Uterus (tissue), 3 donors: ENCODE measurements at regions not wholly inside any gene's neighbourhood (a gene's known extent, or its start where the extent isn't known, plus 50 kb on each side); places are given as distances from the start of the nearest gene placed in this dataset.

Experiments used
- DNase-seq, 2 donors: peaks; one replicate each; pipeline ENCODE4 v3.0.0-alpha.2; 2019 to 2020
- H3K27ac ChIP-seq, 2 donors: fragments of 200-600 bp; sonication (generic); 1 replicate in 1 of 2; 2 replicates in 1 of 2; pipeline ENCODE4 v1.5.1; 2016 to 2018
- H3K27me3 ChIP-seq, 2 donors: fragments of 200-600 bp; sonication (generic); one replicate each; pipeline ENCODE4 v1.5.1; 2018 to 2019; ENCODE audit warnings: control low read depth in 1 of 2
- H3K36me3 ChIP-seq, 2 donors: fragments of 200-600 bp; sonication (generic); one replicate each; pipeline ENCODE4 v1.5.1; 2019; ENCODE audit warnings: control low read depth in 1 of 2
- H3K4me1 ChIP-seq, 2 donors: fragments of 200-600 bp; sonication (generic); one replicate each; pipeline ENCODE4 v1.5.1; 2018 to 2019; ENCODE audit warnings: control low read depth in 1 of 2
- H3K4me3 ChIP-seq, 2 donors: fragments of 200-600 bp; sonication (generic); 1 replicate in 1 of 2; 2 replicates in 1 of 2; pipeline ENCODE4 v1.5.1; 2018 to 2019; ENCODE audit warnings: mild to moderate bottlenecking in 1 of 2
- H3K9me3 ChIP-seq, 2 donors: fragments of 200-600 bp; sonication (generic); one replicate each; pipeline ENCODE4 v1.5.1; 2019; ENCODE audit warnings: control low read depth in 1 of 2
- POLR2A ChIP-seq, 2 donors: fragments of 450-650 bp; IDR thresholded peaks; one replicate each; pipeline ENCODE4 v1.6.1; 2016; ENCODE audit warnings: antibody characterized with exemption in 2 of 2, mild to moderate bottlenecking in 1 of 2, moderate library complexity in 1 of 2
- intact Hi-C: fragments of 100-400 bp; cut with DNase I; formaldehyde crosslinking; loops from one replicate; pipeline ENCODE4 v1.15.1; 2023; ENCODE audit warnings: low total_unique reads
- TF ChIP-seq, protein P1 (sequence below), 4 experiments: fragments of 200-600 bp in 2 of 4; fragments of 450-650 bp in 2 of 4; sonication (generic) in 2 of 4; IDR thresholded peaks; one replicate each; pipeline ENCODE4 v1.5.1; 2016 to 2019; ENCODE audit warnings: antibody characterized with exemption in 4 of 4, mild to moderate bottlenecking in 2 of 4, moderate library complexity in 1 of 4
- donor health status: DM: yes; HTN: yes; CAD: no.

GRCh38 chr6:23977706-23978105 lies 148.3 kb upstream of the NRSN1 start:
- H3K9me3 ChIP-seq = no peaks in the 10 kb centered on the region
- TF ChIP-seq POLR2A (IDR thresholded peaks at IDR 0.05) = no peak
- TF ChIP-seq, protein P1, sequence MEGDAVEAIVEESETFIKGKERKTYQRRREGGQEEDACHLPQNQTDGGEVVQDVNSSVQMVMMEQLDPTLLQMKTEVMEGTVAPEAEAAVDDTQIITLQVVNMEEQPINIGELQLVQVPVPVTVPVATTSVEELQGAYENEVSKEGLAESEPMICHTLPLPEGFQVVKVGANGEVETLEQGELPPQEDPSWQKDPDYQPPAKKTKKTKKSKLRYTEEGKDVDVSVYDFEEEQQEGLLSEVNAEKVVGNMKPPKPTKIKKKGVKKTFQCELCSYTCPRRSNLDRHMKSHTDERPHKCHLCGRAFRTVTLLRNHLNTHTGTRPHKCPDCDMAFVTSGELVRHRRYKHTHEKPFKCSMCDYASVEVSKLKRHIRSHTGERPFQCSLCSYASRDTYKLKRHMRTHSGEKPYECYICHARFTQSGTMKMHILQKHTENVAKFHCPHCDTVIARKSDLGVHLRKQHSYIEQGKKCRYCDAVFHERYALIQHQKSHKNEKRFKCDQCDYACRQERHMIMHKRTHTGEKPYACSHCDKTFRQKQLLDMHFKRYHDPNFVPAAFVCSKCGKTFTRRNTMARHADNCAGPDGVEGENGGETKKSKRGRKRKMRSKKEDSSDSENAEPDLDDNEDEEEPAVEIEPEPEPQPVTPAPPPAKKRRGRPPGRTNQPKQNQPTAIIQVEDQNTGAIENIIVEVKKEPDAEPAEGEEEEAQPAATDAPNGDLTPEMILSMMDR (IDR thresholded peaks at IDR 0.05) = no peak
- H3K27ac ChIP-seq = no peak overlapping the region
- H3K4me3 ChIP-seq = no peak overlapping the region
- H3K27me3 ChIP-seq = no peaks in the 10 kb centered on the region
- no peaks in the 10 kb centered on the region for H3K4me1 ChIP-seq
- H3K36me3 ChIP-seq = no peaks in the 10 kb centered on the region
- DNase-seq = no peak
- intact Hi-C loops = no loop called here

DNA sequence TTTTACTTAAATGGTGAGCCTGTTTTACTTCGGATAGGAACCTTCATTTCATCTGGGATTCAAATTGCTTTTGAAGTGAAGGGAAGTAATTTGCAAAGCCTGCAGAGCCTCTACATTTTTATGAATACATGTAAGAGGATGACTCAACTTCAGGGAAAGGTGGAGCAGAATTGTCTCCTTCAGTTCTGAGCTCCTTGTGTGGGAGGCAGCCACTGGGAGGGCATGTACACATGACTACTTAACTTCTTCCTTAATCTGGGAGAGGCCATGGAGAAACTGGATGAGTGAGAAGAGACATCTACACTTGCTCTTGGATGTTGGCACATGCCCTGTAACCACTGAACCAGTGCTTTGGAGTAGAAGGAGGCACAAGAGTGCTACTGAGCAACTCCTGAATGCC lies 145.1 kb upstream of the NRSN1 start:
- DNase-seq = no peak
- intact Hi-C loops = no loop called here
- Histone ChIP-seq H3K4me3 (no peak overlapping the region), H3K4me1 (no peaks in the 10 kb centered on the region), H3K36me3 (no peaks in the 10 kb centered on the region), H3K27ac (no peak overlapping the region), H3K27me3 (no peaks in the 10 kb centered on the region), H3K9me3 (no peaks in the 10 kb centered on the region)
- TF ChIP-seq, protein P1 (IDR thresholded peaks at IDR 0.05) = no peak
- TF ChIP-seq POLR2A (IDR thresholded peaks at IDR 0.05) = no peak

DNA sequence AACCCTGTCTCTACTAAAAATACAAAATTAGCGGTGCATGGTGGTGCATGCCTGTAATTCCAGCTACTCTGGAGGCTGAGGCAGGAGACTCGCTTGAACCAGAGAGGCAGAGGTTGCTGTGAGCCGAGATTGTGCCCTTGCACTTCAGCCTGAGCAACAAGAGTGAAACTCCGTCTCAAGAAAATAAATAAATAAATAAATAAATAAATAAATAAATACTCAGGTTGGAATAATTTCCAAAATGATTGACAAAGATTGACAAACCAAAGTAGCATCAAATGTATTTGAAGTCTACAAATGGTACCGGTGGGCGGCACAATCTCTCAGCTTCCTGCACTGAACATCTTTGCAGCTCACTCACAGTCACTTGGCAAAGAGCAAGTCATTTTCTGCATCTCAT lies 144.1 kb upstream of the NRSN1 start:
- intact Hi-C loops = no loop called here
- Histone ChIP-seq H3K4me1 (no peaks in the 10 kb centered on the region), H3K4me3 (no peak overlapping the region), H3K27me3 (no peaks in the 10 kb centered on the region), H3K9me3 (no peaks in the 10 kb centered on the region), H3K27ac (no peak overlapping the region), H3K36me3 (no peaks in the 10 kb centered on the region)
- TF ChIP-seq, protein P1 (IDR thresholded peaks at IDR 0.05) = no peak
- TF ChIP-seq POLR2A (IDR thresholded peaks at IDR 0.05) = no peak
- no peak for DNase-seq

GRCh38 chr6:23983735-23984134 lies 142.3 kb upstream of the NRSN1 start:
- intact Hi-C loops = no loop called here
- no peak overlapping the region for H3K4me3 ChIP-seq
- H3K4me1 ChIP-seq = no peaks in the 10 kb centered on the region
- no peaks in the 10 kb centered on the region for H3K9me3 ChIP-seq
- no peak for DNase-seq
- no peak for TF ChIP-seq POLR2A (IDR thresholded peaks at IDR 0.05)
- TF ChIP-seq, protein P1 (IDR thresholded peaks at IDR 0.05) = no peak
- no peaks in the 10 kb centered on the region for H3K27me3 ChIP-seq
- H3K27ac ChIP-seq = no peak overlapping the region
- no peaks in the 10 kb centered on the region for H3K36me3 ChIP-seq

DNA sequence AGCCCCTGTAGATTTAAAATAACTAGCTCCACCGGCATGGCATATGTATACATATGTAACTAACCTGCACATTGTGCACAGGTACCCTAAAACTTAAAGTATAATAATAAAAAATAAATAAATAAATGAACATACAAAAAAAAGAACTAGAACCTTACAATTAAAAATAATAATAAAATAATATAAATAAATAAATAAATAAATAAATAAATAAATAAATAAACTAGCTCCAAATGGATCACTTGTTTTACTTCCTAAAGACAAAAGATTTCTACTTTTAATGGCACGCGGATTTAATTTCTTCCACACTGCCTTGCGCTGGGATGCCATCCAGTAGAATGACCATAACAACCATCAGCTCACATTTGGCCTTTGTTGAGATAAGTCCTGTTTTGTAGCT lies 141.0 kb upstream of the NRSN1 start:
- intact Hi-C loops = no loop called here
- DNase-seq = no peak
- Histone ChIP-seq H3K27ac (no peak overlapping the region), H3K27me3 (no peaks in the 10 kb centered on the region), H3K4me1 (no peaks in the 10 kb centered on the region), H3K4me3 (no peak overlapping the region), H3K36me3 (no peaks in the 10 kb centered on the region), H3K9me3 (no peaks in the 10 kb centered on the region)
- no peak for TF ChIP-seq POLR2A (IDR thresholded peaks at IDR 0.05)
- TF ChIP-seq, protein P1 (IDR thresholded peaks at IDR 0.05) = no peak
